Coronary artery (tissue), 2 donors: ENCODE measurements at regions not wholly inside any gene's neighbourhood (a gene's known extent, or its start where the extent isn't known, plus 50 kb on each side); places are given as distances from the start of the nearest gene placed in this dataset.
"Not testable (repeated sequence)": the region's sequence is repeated elsewhere in the genome, so short reads cannot be mapped to it uniquely, and the experiment has no call there.

Source experiments
- DNase-seq: peaks from one replicate; pipeline ENCODE4 v3.0.0-alpha.2; 2017; ENCODE audit warnings: low spot score
- H3K27ac ChIP-seq, 2 donors: fragments of 200-600 bp; sonication (generic); one replicate each; pipeline ENCODE4 v1.5.1; 2016 to 2019
- H3K4me3 ChIP-seq: fragments of 200-600 bp; sonication (generic); 2 replicates; pipeline ENCODE4 v1.5.1; 2016; ENCODE audit warnings: mild to moderate bottlenecking, moderate library complexity
- CTCF ChIP-seq: fragments of 200-600 bp; sonication (generic); IDR thresholded peaks from one replicate; pipeline ENCODE4 v1.5.1; 2019; ENCODE audit warnings: antibody characterized with exemption

- no peak for TF ChIP-seq CTCF
- DNase-seq = no peak
- Histone ChIP-seq H3K27ac (no peak overlapping the region), H3K4me3 (no peak overlapping the region)
Measured at GRCh38 chr3:152139651-152140050, 129.1 kb upstream of the MBNL1 start.

- no peak for DNase-seq
- no peak for TF ChIP-seq CTCF
- no peak overlapping the region for H3K27ac ChIP-seq
- no peak overlapping the region for H3K4me3 ChIP-seq
Measured at GRCh38 chr3:152146461-152146860, 122.3 kb upstream of the MBNL1 start.

GRCh38 chr3:152147748-152148147 lies 121.0 kb upstream of the MBNL1 start:
- H3K27ac ChIP-seq = peak overlapping the region in 1 of 2 donors; percentile 9

GRCh38 chr3:152148579-152148978 lies 120.2 kb upstream of the MBNL1 start:
- Histone ChIP-seq H3K27ac (peak overlapping the region in 1 of 2 donors; percentile 16), H3K4me3 (no peak overlapping the region)
- DNase-seq = no peak
- no peak for TF ChIP-seq CTCF

More at GRCh38 chr3:152147748-152148147, 121.0 kb upstream of the MBNL1 start:
- TF ChIP-seq CTCF = no peak
- no peak overlapping the region for H3K4me3 ChIP-seq
- no peak for DNase-seq

- TF ChIP-seq CTCF = no peak
- Histone ChIP-seq H3K27ac (no peak overlapping the region), H3K4me3 (no peak overlapping the region)
- DNase-seq = no peak
Measured at GRCh38 chr3:152149832-152150231, 118.9 kb upstream of the MBNL1 start.

GRCh38 chr3:152151216-152151876 lies 117.4 kb upstream of the MBNL1 start:
- H3K4me3 ChIP-seq = no peak overlapping the region
- peak overlapping the region in 1 of 2 donors; percentile 31 for H3K27ac ChIP-seq
- no peak for DNase-seq
- no peak for TF ChIP-seq CTCF

- DNase-seq, H3K27ac ChIP-seq, H3K4me3 ChIP-seq: not testable (repeated sequence)
Measured at GRCh38 chr3:152151877-152152765, 116.6 kb upstream of the MBNL1 start.

GRCh38 chr3:152153115-152153514 lies 115.6 kb upstream of the MBNL1 start:
- H3K27ac ChIP-seq, H3K4me3 ChIP-seq, DNase-seq: not testable (repeated sequence)
